H1 (cell line): ENCODE measurements at regions not wholly inside any gene's neighbourhood (a gene's known extent, or its start where the extent isn't known, plus 50 kb on each side); places are given as distances from the start of the nearest gene placed in this dataset.

ENCODE experiments used
- E2F6 ChIP-seq: IDR thresholded peaks from 2 replicates; pipeline ENCODE4 v1.6.1; 2012; ENCODE audit warnings: inconsistent platforms
- RAD21 ChIP-seq, 2 experiments: IDR thresholded peaks in 1 of 2; conservative IDR thresholded peaks in 1 of 2; 2 replicates each; pipeline ENCODE4 v1.6.1; 2011; ENCODE audit warnings: low read depth in 2 of 2, low read length in 2 of 2, improper control_type of control experiment in 1 of 2, inconsistent platforms in 1 of 2, mild to moderate bottlenecking in 1 of 2, moderate library complexity in 1 of 2
- RXRA ChIP-seq: IDR thresholded peaks from 2 replicates; pipeline ENCODE4 v1.6.1; 2011; ENCODE audit warnings: low read depth, mild to moderate bottlenecking, low read length, moderate library complexity; ENCODE audit not compliant: insufficient read depth
- SIRT6 ChIP-seq: IDR thresholded peaks from one replicate; pipeline ENCODE4 v1.7.1; 2012; ENCODE audit warnings: low read length, inconsistent platforms
- SIX5 ChIP-seq: IDR thresholded peaks from 2 replicates; pipeline ENCODE4 v1.6.1; 2011; ENCODE audit warnings: mild to moderate bottlenecking, low read depth, low read length
- TBP ChIP-seq: IDR thresholded peaks from 2 replicates; pipeline ENCODE4 v1.6.1; 2011; ENCODE audit warnings: low read depth, low read length, improper control_type of control experiment
- YY1 ChIP-seq: IDR thresholded peaks from 2 replicates; pipeline ENCODE4 v1.6.1; 2011; ENCODE audit warnings: low read depth, mild to moderate bottlenecking, low read length

- TF ChIP-seq E2F6 (no peak), YY1 (no peak), TBP (no peak), RAD21 (IDR thresholded peaks at IDR 0.05 in 1 of 2, conservative IDR thresholded peaks at IDR 0.05 in 1 of 2; ENCODE audit: low read depth in 2 of 2, low read length in 2 of 2) (no peak), RXRA (no peak), SIRT6 (no peak), SIX5 (no peak)
Measured at GRCh38 chr9:100911273-100911672, 117.3 kb upstream of the PLPPR1 start (continued).
